NCI-H2171 treated with DMSO at 0.1 percent for 48 hours (cell line): ENCODE measurements at regions not wholly inside any gene's neighbourhood (a gene's known extent, or its start where the extent isn't known, plus 50 kb on each side); places are given as distances from the start of the nearest gene placed in this dataset.
"Not testable (repeated sequence)": the region's sequence is repeated elsewhere in the genome, so short reads cannot be mapped to it uniquely, and the experiment has no call there.

ENCODE experiments used
- DNase-seq: peaks from one replicate; lab custom pipeline; 2025; lab: John Stamatoyannopoulos, UW

DNA sequence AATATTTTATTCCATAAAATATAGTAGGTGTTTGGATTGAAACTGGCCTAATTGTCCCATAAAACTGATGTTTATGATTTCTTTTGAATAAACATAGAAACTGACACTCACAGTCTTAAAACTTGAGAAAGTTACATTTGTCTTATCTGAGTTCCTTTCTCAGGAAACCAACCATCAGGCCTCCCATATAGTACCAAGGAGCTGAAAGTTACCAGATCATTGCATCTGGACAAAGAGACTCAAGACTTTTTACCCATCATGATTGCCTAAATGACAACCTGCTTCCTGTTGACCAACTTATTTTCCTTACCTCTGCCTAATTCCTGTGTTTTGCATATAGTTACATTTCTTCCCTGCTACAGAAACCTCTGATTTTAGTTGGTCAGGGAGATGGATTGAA, 137.0 kb upstream of the XPO1 start:
- DNase-seq = no peak

DNA sequence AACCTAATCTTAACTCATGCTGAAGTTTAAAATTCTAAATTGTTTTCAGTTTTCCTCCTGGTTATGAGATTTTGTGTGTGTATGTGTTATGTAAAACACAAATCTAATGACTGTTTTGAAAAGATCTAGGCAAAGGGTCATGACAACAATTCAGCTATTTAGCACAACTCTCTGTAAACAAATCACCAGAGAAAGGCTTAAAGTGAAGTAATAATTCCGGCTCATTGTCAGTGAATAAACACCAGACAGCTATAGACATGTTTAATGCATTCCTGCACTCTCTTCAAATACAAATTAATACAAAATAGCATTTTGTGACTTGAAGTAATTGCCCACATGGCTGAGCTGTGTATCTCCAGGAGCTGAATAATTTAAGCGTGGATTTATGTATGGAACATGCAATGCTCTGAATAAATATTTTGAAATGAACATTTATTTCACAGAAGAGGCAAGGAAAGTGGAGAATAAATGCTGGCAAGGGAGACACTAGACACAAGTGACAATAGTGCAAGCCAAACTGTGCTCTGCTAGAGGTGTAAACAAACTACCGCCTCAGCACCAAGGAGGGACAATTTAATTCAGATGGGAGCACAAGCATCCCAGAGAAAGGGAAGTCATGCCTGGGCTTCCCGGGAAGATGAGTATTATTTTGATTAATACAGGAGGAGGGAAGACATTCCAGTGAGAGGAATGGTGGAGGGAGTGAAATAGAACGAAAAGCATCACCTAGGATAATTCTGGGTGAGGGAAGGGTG, 133.6 kb upstream of the XPO1 start:
- no peak for DNase-seq

DNA sequence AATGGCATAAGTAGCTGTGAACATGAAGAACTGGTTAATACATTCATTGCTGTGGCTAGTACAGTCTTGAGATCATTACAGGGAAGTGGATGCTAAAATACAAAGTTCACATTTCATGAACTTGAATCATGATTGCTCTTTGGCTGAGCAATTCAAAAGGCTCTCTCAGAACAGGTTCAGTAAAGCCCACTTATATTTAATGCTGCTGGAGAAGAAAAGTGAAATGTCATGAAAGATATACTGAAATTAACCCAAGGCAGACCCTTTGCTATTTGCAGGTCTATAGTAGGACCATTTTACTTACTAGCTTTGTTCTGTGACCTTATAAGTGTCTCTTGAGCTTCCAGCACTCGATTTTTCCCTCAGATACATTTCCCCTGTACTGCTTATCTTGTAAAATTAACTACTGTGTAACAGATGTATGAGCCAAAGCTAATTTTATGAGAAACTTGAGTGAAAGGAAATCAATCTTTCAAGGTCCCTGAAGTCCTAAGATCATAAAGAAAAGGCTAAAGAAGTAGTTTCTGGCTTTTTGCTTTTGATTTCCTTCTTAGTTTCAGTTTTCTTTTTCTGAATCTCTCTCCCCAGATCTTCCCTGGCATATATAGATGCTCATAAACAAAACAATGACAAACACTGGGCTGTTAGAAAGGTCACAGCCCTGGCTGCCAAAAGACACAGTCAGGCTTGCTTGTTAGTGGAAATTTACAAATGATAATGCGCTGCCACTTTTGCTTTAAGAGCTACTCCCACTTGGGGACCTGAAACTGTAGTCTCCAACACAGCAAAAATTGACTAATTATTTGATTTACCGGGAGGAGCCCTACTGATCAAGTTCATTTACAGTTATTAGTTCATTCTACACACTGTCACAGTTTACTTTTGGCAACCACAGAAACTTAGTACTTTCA, 132.7 kb upstream of the XPO1 start:
- DNase-seq = no peak

DNA sequence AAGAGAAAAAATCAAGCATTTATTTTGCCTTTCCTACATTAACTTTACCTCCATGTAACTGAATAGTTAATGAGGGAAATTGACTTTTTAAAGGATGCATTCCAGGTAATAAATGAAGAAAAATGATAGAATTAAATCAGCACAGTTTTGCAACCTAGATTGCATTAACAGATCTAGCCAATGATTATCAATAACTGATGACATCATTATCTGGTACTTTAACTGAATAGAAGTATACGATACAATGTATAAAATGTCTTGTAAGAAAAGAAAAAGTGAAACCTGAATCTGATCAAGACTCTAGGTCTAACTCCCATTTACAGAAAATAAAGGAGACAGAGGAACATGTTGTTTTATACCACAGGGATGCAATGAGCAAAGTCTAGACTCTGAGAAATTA, 126.0 kb upstream of the XPO1 start:
- DNase-seq = no peak

DNA sequence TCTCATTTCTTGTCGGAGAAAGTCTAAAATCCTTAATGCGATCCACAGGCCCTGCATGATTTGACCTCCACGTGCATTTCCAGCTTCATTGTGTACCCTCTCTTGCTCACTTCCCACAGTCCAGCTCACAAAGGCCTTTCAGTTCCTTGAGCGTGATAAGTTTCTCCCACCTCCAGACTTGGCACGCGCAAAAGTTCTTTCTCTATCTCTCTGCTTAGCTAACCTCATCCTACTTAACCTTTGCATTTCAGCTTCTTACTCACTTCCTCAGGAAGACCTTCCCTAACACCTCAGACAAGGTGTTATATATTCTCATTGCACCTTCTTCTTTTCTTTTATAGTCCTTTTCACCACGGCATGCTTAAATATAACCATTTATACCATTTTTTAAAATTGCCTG, 124.8 kb upstream of the XPO1 start:
- DNase-seq = no peak

DNA sequence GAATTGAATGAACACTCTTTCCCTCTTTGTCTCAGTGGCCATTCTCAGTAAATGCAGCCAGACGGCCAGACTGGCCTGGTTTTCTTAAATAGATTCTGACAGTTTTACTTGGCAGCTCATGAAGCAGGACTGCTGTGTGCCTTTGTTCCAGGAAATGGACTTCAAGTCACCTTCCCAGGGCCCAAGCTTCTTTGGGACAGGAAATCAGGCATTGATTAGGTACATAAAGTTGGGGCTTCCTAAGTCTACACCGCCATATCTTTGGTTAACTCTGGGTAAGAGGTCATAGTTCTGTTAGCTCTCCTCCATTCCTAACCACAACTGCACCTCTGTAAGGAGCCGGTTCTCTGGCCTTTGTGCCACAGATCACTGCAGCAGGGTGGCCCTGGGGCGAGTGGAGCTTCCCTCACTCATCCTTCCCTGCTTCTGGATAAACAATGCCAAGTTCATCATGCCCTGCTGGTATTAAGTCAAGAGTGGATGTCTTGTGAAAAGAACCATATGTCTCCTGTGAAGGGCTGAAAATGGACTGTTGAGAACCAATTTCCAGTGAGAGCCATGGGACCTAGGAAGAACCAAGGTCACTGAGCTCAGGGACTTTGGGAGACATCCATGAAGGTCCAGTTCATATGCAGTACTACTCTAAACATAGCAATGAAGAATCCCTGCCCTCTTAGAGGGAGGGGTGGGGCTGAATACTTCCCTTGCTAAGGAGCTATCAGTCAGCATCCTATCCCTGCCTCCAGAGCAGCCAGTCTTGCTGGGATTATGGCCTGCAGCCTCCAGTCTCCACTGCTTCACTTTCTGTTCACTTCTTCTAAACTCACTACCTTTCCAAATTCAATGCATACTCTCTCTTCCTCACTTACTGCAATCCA, 122.6 kb upstream of the XPO1 start:
- no peak for DNase-seq

DNA sequence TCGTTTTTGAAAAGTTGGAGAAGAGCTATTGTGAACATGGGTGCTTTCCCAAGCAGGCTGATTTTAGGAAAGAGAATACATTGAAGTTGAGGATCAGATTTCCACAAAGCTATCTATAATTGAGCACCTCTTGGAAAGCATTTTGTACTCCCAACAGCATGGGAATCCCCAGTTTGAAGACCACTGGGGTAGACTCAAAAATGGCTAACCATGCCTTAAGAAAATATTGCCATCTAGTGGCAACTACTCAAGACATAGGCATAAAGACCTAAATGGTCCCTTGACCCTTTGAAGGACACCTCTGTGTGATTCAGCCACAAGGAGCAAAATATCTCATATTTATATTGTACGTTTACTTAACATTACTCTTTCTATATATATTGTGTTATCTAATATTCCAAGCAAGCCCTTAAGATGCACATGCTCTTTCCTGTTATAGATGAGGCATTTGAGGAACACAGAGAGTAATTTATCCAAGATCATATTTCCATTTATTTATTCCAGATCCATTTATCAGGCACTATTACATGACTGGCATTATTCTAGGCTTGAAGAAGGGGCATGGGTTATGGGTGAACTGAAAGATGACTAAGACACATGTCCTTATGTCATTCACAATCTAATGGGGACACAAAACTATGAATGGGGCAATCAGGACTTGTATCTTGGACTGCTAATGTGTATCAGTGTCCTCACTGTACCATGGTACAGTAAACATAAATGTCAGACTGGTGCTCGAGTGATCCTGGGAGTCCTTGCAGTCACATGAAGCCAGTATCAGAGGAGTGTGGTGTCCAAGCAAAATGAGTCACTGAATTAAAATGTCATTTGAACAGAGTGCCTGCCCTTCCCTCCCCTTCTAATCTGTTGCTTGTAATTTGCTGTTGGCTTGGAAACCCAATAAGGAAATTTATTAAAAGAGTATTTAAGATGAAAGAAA, 121.0 kb upstream of the XPO1 start:
- peak; percentile 14 for DNase-seq

DNA sequence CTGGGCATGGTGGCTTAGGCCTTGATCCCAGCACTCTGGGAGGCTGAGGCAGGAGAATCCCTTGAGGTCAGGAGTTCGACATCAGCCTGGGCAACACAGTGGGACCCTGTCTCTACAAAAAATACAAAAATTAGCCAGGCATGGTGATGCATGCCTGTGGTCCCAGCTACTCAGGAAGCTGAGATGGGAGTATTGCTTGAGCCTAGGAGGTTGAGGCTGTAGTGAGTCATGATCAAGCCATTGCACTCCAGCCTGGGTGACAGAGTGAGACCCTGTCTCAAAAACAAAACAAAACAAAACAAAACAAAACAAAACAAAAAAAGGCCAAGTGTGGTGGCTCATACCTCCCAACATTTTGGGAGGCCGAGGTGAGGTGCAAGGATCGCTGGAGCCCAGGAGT, 111.8 kb upstream of the XPO1 start:
- DNase-seq = not testable (repeated sequence)

DNA sequence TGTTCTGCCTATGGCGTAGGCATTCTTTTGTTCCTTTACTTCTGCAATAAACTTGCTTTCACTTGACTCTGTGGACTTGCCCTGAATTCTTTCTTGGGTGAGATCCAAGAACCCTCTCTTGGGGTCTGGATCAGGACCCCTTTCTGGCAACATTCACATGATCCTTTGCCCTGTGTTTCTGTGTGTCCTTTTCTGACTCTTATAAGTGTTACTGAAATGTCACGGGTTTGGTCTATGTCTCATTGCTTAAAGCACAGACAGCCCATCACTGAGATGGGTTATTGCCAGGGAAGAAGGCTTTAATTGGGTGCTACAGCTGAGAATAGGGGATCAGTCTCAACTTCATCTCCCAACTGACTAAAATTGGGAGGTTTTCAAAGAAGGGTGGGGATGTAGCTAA, 110.9 kb upstream of the XPO1 start:
- no peak for DNase-seq

DNA sequence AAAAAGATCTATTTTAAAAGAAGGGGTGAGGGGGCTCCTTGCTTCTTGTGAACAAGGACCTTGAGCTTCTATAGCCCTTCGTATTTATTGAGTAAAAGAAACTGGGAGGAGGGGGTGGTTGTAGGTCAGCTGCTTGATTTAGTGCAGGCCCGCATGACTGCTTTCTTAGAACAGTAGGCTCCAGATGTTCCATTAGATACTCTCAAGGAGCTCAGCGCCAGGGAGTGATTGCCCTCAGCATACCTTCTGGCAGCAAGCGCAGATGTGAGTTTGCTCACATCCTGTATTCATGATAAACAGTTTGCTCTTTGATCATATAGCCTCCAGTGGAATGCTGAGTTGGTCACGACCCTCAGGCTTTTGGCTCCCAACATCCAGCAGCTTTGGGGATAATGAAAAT, 108.9 kb upstream of the XPO1 start:
- no peak for DNase-seq

DNA sequence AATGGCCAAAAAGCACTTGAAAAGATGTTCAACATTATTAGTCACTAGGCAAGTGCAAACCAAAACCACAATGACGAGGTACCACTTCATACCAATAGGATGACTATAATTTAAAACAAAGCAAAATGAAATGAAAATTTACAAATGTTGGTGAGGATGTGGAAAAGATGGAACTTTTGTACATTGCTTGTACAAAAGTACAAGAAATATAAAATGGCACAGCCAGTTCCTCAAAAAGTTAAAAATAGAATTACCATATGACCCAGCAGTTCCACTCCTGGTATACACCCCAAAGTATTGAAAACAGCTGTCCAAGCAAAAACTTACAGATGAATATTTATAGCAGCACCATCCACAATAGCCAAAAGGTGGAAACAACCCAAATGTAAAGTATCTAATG, 107.8 kb upstream of the XPO1 start:
- DNase-seq = no peak

DNA sequence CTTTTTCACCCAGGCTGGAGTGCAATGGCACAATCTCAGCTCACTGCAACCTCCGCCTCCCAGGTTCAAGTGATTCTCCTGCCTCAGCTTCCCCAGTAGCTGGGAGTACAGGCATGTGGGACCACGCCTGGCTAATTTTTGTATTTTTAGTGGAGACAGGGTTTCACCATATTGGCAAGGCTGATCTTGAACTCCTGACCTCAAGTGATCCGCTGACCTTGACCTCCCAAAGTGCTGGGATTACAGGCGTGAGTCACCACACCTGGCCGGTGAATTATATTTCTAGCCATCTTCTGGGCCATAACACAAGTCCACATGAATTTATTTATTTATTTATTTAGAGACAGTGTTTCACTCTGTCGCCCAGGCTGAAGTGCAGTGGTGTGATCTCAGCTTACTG, 105.0 kb upstream of the XPO1 start:
- DNase-seq = not testable (repeated sequence)

DNA sequence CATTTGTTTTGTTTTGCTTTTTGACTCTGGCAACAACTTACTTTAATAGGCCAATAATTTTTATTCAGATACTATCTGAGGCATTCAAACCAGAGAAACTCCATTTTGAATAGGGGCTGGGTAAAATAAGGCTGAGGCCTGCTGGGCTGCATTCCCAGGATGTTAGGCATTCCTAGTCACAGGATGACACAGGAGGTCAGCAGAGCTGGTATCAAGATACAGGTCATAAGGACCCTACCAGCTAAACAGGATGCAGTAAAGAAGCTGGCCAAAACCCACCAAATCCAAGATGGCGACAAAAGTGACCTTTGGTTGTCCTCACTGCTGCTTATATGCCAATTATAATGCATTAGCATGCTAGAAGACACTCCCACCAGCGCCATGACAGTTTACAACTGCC, 102.2 kb upstream of the XPO1 start:
- no peak for DNase-seq

DNA sequence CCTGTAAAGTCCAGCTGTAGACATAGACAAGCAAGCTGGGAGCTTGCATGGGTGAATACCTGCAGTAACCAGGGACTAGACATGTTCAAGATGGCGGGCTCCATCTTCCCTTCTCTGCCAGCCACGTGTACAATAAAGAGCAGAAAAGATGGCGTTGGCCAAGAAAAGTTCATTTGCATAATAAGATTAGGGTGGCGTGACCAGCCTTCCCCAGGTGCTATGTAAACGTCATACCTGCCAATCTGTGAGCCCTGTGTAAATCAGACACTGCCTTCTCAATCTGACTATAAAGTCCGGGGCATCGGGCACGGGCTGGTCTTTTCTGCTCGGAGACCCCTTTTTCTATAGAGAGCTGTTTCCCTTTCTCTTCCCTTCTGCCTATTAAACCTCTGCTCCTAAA, 101.6 kb upstream of the XPO1 start:
- no peak for DNase-seq

DNA sequence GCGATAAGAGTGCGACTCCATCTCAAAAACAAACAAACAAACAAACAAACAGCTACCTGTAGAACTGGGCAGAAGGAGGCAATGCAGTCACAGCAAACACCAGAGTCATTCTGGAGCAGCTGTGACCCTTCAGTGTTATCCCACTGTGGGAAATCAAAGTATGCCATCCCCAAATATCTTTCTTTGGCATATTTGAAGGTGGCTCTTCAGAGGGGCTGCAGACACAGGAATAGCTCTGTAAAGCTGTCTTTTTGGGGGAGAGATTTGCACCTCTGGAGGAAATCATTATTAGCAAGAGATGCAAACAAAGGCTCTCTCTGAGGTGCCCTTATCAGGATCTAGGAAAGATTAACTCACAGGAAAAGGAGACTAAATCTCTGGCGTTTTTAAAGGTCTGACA, 98.5 kb upstream of the XPO1 start:
- DNase-seq = no peak

DNA sequence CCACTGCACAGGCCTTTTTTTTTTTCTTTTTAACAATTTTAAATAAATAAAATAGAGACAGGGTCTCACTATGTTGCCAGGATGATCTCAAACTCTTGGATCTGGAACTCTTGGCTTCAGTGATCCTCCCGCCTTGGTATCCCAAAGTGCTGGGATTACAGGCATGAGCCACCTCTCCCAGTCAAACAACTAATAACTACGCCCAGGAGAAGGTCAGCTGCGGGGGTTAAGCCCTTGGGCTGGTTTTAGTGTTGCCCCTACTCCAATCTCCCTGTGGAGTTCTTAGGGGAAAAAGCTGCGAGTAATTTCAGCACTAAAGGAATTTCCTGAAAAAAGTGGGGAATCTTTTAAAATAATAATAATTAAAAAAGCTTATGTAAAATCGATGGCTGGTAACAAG, 96.4 kb upstream of the XPO1 start:
- DNase-seq = no peak

DNA sequence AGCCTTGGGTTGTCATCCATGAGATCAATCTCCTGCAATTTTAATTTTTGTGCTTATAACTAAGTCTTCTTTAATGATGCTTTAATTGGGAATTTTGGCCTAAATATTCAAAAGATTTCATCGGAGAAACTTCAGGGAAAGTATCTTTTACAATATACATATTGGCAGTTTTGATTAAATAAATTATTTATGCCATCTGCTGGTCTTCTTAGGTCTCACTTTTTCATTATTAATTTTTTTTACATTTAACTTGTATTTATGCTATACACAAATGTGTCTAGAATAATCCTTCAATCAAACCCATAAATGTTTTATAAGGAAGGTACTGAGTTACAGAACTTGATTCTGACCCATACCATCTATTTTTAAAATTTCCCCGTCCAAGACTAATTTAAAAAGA, 95.1 kb upstream of the XPO1 start:
- no peak for DNase-seq

DNA sequence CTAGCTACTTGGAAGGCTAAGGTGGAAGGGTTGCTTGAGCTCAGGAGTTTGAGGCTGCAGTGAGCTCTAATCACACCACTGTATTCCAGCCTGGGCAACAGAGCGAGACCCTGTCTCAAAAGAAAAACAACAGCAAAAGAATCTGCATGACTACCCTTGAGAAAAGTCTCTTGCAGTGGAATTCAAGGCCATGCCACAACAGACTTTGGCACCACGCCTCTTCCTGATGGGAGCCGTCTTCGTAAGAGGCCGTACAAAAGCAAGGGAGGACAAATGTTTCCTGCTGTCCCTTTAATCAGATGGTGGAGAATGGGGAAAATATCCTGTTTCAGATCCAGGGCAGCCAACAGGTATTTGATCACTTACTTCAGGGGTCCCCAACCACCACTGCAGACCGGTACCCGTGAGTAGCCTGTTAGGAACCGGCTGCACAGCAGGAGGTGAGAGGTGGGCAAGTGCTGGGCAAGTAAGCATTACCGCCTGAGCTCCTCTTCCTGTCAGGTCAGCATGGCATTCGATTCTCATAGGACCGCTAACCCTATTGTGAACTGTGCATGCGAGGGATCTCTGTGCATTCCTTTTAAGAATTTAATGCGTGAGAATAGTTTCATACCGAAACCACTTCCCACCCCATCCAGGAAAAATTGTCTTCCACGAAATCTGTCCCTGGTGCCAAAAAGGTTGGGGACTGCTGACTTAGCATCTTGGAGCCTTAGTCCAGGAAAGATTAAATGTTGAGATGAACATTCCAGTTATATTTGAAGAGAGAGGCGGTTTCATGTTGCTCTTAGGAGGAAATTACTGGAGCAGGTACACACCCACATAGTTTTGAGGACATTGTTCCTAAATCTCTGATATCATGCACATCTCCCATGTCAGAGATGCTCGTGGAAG, 94.4 kb upstream of the XPO1 start:
- DNase-seq = no peak

DNA sequence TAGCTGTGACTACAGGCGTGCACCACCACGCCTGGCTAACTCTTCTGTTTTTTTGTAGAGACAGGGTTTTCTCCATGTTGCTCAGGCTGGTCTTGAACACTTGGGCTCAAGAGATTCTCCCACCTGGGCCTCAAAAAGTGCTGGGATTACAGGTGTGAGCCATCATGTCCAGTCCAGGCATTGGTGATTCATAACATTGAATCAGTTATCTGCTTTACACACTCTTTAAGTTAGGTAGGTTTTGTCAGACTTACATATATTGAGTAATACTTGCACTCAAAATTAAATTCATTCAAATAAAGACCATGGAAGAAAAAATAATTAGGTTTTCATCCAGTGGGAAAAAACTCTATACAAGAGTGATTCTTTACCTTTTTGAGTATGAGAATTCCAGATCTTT, 93.2 kb upstream of the XPO1 start:
- no peak for DNase-seq

DNA sequence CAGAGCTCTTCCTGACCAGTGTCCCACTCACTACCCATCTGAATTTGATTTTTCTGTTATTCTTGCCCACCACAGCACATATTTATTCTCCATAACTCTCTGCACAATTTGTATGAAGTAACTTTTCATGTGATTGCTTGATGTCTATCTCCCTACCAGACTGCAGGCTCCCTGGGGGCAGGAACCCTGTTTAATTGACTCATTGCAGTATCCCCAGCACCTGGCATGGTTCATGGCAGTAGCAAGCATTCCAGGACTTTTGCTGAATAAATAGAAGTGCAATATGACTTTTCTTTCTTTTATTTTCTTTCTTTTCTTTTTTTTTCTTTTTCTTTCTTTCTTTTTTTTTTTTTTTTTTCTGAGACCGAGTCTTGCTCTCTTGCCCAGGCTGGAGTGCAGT, 88.7 kb upstream of the XPO1 start:
- no peak for DNase-seq
